GM10248 (cell line): ENCODE measurements at regions not wholly inside any gene's neighbourhood (a gene's known extent, or its start where the extent isn't known, plus 50 kb on each side); places are given as distances from the start of the nearest gene placed in this dataset.

Experiments
- CTCF ChIA-PET: fragments of 300-600 bp; sonication (Branson Sonifier 250); formaldehyde crosslinking; extraction: SDS; loops from one replicate; lab custom pipeline; 2021; ENCODE audit warnings: antibody characterized with exemption; lab: Yijun Ruan, JAX
- POLR2A ChIA-PET: fragments of 350-650 bp; sonication (Branson Sonifier 250); formaldehyde crosslinking; extraction: SDS; loops from one replicate; lab custom pipeline; 2020; ENCODE audit warnings: antibody characterized with exemption; lab: Yijun Ruan, JAX
- DNase-seq: peaks from one replicate; pipeline ENCODE4 v3.0.0; 2012; ENCODE audit errors: extremely low spot score
- TF ChIP-seq, protein P1 (sequence below): IDR thresholded peaks from 2 replicates; pipeline ENCODE4 v1.5.1; 2012; ENCODE audit warnings: mild to moderate bottlenecking, low read depth; ENCODE audit errors: extremely low read depth, missing control alignments, control extremely low read depth

DNA sequence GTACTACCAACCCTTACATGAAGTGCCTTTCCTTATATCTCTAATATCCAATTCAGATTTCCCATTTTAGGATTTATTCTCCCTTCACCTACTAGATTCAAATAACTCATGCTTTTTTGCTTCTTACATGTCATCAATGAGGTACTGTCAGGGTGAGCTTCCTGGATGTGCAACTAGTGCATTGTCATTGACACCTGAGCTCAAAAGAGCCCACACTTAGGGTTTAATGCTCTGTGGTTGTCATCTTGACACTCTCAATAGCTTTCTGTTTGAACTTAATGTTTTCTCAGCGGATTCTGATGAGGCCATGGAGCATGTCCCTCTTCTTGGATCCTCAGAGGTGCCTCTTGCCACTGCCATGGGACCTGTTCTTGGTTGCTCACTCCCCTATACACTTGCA is 1033.3 kb upstream of the EYS start:
- no peak for DNase-seq
- ChIA-PET CTCF (no interaction called here), POLR2A (no interaction called here)
- TF ChIP-seq, protein P1, sequence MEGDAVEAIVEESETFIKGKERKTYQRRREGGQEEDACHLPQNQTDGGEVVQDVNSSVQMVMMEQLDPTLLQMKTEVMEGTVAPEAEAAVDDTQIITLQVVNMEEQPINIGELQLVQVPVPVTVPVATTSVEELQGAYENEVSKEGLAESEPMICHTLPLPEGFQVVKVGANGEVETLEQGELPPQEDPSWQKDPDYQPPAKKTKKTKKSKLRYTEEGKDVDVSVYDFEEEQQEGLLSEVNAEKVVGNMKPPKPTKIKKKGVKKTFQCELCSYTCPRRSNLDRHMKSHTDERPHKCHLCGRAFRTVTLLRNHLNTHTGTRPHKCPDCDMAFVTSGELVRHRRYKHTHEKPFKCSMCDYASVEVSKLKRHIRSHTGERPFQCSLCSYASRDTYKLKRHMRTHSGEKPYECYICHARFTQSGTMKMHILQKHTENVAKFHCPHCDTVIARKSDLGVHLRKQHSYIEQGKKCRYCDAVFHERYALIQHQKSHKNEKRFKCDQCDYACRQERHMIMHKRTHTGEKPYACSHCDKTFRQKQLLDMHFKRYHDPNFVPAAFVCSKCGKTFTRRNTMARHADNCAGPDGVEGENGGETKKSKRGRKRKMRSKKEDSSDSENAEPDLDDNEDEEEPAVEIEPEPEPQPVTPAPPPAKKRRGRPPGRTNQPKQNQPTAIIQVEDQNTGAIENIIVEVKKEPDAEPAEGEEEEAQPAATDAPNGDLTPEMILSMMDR = no peak

DNA sequence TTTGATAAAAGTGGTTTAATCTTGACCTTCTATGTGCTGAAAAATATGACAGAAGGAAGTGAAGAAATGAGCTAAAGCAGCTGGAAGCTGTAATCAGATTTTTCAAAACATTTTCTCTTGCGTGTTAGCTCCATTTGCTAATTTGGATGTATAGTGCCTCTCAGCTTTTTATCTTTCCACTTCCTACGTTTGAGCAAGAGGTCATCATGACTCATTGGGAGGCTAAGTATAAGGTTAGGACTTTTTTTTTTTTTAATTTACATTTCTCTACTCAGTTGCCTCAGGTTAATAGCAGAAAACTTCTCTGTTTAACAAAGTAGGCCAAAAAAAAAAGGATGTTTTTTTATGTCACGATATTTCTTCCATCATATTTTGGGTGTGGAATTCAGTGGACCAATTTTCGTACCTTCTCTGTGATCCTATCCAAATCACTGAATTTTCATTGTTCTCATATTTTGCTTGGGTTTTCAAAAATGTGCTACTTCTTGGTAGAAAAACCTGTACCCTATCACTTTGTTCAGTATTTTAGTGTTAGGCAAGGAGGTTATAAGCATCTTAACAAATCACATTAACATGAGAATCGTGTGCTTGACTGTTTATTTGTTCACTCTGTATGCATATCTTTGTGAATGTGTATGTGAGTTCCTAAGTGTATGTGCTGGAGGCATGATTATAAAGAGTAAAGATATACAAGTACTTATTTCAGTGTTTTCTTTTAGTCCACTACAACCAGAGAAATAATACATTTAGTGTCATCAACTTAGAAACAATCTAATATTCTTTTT is 1028.3 kb upstream of the EYS start:
- CTCF ChIA-PET = no interaction called here
- DNase-seq = no peak
- TF ChIP-seq, protein P1 = no peak
- POLR2A ChIA-PET = no interaction called here

DNA sequence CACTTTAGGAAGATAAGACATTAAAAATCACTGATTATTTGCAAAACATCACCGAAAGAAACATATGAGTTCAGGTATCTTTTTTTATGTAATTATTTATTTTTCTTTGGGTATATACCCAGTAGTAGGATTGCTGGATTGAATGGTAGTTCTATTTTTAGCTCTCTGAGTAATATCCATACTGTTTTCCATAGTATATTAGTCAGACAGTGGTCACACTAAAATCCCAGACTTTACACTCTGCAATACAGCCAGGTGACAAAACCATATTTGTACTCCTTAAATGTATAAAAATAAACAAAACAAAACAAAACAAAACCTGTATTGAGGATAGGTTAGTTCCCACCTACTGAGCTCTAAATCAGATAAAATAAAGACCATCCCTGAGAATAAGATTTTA is 1024.3 kb upstream of the EYS start:
- CTCF ChIA-PET = no interaction called here
- DNase-seq = no peak
- POLR2A ChIA-PET = no interaction called here
- TF ChIP-seq, protein P1 = no peak

DNA sequence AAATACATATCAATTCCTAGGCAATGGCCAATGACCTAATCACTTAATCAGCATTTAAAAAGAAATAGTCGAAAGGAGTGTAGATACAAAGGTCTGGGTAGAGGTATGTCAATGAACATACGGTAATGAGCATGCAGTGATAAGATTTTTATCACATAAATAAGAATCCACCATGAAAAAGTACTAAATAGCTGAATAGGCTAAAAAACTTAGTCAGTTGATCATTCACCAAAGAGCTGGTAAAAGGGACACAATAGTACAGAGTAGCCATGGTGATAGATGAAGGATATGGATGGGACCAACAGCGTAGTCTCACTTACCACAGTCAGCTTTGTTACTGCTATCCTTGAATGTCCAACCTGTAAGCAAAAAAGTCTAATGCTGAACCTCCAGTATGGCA is 1018.6 kb upstream of the EYS start:
- CTCF ChIA-PET = no interaction called here
- no peak for DNase-seq
- POLR2A ChIA-PET = no interaction called here
- TF ChIP-seq, protein P1 = no peak

DNA sequence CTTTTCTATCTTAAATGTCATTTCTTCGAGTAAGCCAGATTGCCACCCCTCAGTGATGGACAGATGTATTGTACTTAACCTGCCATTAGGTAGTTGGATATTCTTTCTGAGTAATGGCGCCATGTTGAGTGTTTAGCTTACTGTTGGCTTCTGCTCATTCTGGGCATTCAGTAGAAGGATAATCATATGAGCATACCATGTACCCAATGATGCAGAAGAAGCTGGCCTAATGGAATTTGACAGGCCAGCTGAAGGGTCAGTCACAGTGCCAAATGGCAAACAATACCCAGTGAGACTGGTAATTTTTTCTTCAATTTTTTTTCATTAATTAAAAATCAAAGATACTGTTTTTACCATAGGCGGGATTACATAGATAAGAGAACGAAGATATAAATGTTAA is 1010.8 kb upstream of the EYS start:
- ChIA-PET CTCF (no interaction called here), POLR2A (no interaction called here)
- DNase-seq = no peak
- TF ChIP-seq, protein P1 = no peak

DNA sequence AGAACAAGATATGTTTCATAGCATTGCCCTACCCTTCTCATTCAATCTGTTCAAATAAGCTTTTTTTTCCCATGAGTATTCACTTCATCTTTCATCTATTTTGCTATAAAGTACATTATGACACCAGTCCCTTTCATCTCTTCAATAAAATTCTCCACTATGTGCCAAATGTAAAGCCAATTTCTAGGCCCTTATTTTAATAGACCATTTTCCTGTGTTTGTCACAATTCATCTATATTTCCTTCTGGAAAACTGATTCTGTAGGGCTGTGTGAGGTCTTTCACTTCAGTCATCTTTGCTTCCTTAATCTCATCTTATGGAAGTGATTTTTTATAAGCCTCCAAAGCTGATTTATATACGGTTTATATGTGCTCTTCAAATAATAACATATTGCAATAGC is 992.4 kb upstream of the EYS start:
- DNase-seq = no peak
- ChIA-PET POLR2A (no interaction called here), CTCF (no interaction called here)
- TF ChIP-seq, protein P1 = no peak
